ENCODE measurements at regions not wholly inside any gene's neighbourhood (a gene's known extent, or its start where the extent isn't known, plus 50 kb on each side); places are given as distances from the start of the nearest gene placed in this dataset.

DNA sequence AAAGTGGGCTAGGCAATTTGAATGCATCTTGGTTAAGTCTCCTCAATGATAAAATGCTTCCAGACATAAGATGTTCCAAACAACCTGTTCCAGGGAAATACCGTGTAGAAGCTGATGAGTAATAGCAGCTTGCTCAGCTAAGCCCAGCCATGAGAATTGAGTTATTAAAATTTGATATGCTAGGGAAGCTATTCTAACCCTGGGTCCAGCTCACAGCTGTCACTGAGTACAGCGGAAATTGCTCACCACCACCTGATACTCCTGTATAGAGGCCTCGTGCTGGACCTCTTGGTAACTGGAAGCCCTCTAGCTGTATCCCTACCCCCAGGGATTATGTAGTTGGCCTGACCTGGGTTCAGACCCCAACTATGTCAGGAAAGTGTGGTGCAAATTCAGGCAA, 521.3 kb upstream of the TRPC7 start:
- no peak for ATAC-seq
- H3K36me3 Mint-ChIP-seq (ENCODE audit: low read depth): no peaks in the 10 kb centered on the region
- no peaks in the 10 kb centered on the region for H3K4me1 Mint-ChIP-seq (ENCODE audit: low read depth)
- H3K9me3 Mint-ChIP-seq: peaks cover 2% of the 10 kb centered on the region
- ChIA-PET POLR2A (no interaction called here), CTCF (no interaction called here)
- no peak overlapping the region for H3K4me3 Mint-ChIP-seq
- intact Hi-C loops (cut with micrococcal nuclease): no loop called here
- H3K27ac Mint-ChIP-seq: no peak overlapping the region
- DNase-seq: no peak
- no peaks in the 10 kb centered on the region for H3K27me3 Mint-ChIP-seq
- TF ChIP-seq, protein P1, sequence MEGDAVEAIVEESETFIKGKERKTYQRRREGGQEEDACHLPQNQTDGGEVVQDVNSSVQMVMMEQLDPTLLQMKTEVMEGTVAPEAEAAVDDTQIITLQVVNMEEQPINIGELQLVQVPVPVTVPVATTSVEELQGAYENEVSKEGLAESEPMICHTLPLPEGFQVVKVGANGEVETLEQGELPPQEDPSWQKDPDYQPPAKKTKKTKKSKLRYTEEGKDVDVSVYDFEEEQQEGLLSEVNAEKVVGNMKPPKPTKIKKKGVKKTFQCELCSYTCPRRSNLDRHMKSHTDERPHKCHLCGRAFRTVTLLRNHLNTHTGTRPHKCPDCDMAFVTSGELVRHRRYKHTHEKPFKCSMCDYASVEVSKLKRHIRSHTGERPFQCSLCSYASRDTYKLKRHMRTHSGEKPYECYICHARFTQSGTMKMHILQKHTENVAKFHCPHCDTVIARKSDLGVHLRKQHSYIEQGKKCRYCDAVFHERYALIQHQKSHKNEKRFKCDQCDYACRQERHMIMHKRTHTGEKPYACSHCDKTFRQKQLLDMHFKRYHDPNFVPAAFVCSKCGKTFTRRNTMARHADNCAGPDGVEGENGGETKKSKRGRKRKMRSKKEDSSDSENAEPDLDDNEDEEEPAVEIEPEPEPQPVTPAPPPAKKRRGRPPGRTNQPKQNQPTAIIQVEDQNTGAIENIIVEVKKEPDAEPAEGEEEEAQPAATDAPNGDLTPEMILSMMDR (IDR thresholded peaks at IDR 0.05): no peak

DNA sequence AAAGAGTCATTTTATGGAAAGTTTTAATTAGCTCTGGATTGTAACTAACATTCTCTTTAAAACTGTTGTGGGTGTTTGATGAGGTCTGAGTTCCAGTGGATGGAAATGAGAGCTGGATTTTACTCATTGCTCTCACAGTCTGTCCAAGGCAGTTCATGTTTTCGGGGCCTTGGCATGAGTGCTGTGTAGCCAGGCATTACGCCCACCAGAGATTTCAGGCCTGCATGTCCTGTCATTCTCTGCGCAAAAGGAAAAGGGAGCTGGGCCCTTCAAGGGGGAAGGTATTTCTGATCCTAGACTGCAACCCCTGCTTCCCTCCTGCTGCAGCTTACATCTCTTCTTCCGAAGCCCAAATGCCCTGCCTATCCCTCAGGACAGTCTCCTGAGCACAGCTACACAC, 499.6 kb upstream of the TRPC7 start:
- Mint-ChIP-seq H3K9me3 (no peaks in the 10 kb centered on the region), H3K4me1 (ENCODE audit: low read depth) (no peaks in the 10 kb centered on the region), H3K27ac (no peak overlapping the region), H3K36me3 (ENCODE audit: low read depth) (no peaks in the 10 kb centered on the region), H3K4me3 (no peak overlapping the region), H3K27me3 (no peaks in the 10 kb centered on the region)
- ChIA-PET CTCF (no interaction called here), POLR2A (no interaction called here)
- no peak for DNase-seq
- TF ChIP-seq, protein P1 (IDR thresholded peaks at IDR 0.05): no peak
- intact Hi-C loops (cut with micrococcal nuclease): no loop called here
- ATAC-seq: no peak

DNA sequence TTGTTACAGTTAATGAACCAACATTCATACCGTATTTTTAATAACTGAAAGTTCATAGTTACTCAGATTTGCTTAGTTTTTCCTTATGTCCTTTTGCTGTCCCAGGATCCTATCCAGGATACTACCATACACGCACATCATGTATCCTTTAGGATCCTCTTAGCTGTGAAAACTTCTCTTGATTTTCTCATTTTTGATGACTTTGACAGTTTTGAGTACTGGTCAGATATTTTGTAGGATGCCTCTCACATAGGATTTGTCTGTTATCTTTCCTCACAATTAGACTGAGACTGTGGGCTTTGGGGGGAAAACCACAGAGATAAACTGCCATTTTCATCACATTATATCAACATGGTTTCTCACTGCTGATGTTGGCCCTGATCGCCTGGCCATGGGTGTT, 491.3 kb upstream of the TRPC7 start:
- ATAC-seq (no peak), DNase-seq (no peak)
- TF ChIP-seq, protein P1 (IDR thresholded peaks at IDR 0.05): no peak
- H3K27ac Mint-ChIP-seq: no peak overlapping the region
- no peaks in the 10 kb centered on the region for H3K27me3 Mint-ChIP-seq
- H3K4me1 Mint-ChIP-seq (ENCODE audit: low read depth): no peaks in the 10 kb centered on the region
- no peak overlapping the region for H3K4me3 Mint-ChIP-seq
- CTCF ChIA-PET: no interaction called here
- POLR2A ChIA-PET: no interaction called here
- no peaks in the 10 kb centered on the region for H3K36me3 Mint-ChIP-seq (ENCODE audit: low read depth)
- intact Hi-C loops (cut with micrococcal nuclease): no loop called here
- H3K9me3 Mint-ChIP-seq: peaks cover 2% of the 10 kb centered on the region

DNA sequence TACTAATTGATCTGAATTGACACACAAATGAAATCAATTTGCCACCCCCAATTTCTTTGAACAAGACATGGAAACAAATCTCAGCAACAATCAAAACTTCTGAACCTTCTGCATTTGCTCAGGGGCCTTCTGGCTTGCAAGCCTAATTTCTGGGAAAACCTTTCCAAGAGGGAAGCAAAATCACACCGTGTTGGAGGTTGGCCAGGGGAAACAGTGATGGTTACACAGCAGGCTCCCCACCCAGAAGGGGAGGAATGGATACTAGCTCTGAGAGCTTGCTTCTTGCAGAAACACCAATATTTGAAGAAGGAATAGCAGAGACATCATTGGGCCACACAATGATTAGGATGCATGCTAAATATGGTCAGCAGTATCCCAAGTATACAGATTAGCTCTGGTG, 488.6 kb upstream of the TRPC7 start:
- Mint-ChIP-seq H3K4me1 (ENCODE audit: low read depth) (no peaks in the 10 kb centered on the region), H3K36me3 (ENCODE audit: low read depth) (no peaks in the 10 kb centered on the region), H3K27ac (no peak overlapping the region), H3K4me3 (no peak overlapping the region), H3K9me3 (peaks cover 16% of the 10 kb centered on the region), H3K27me3 (no peaks in the 10 kb centered on the region)
- TF ChIP-seq, protein P1 (IDR thresholded peaks at IDR 0.05): no peak
- ATAC-seq (no peak), DNase-seq (no peak)
- intact Hi-C loops (cut with micrococcal nuclease): no loop called here
- CTCF ChIA-PET: no interaction called here
- POLR2A ChIA-PET: no interaction called here

DNA sequence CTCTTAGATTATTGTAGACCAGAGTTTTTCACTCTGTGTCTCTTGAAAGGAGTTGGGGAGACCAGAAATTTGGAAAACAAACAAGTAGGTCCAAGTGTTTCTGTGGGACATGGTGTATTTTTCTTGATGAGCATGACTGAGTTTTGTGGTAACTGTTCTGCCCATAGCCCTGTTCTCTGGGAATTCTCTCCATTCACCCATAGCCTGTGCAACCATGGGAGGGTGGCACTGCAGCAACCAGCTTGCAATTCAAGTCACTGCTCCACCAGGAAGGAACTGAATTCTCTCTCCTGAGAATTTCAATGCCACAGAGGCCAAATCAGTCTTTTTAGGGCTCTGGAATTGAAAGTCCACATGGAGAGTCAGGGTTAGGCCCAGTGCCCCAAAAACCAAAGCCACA, 475.3 kb upstream of the TRPC7 start:
- ATAC-seq: no peak
- H3K9me3 Mint-ChIP-seq: no peaks in the 10 kb centered on the region
- intact Hi-C loops (cut with micrococcal nuclease): no loop called here

More for the DNA sequence above, 475.3 kb upstream of the TRPC7 start:
- H3K4me3 Mint-ChIP-seq: no peak overlapping the region
- no peak overlapping the region for H3K27ac Mint-ChIP-seq
- no peaks in the 10 kb centered on the region for H3K36me3 Mint-ChIP-seq (ENCODE audit: low read depth)
- ChIA-PET POLR2A (no interaction called here), CTCF (no interaction called here)
- TF ChIP-seq, protein P1 (IDR thresholded peaks at IDR 0.05): no peak
- no peaks in the 10 kb centered on the region for H3K4me1 Mint-ChIP-seq (ENCODE audit: low read depth)
- no peak for DNase-seq
- no peaks in the 10 kb centered on the region for H3K27me3 Mint-ChIP-seq
